ENCODE measurements at regions not wholly inside any gene's neighbourhood (a gene's known extent, or its start where the extent isn't known, plus 50 kb on each side); places are given as distances from the start of the nearest gene placed in this dataset.

DNA sequence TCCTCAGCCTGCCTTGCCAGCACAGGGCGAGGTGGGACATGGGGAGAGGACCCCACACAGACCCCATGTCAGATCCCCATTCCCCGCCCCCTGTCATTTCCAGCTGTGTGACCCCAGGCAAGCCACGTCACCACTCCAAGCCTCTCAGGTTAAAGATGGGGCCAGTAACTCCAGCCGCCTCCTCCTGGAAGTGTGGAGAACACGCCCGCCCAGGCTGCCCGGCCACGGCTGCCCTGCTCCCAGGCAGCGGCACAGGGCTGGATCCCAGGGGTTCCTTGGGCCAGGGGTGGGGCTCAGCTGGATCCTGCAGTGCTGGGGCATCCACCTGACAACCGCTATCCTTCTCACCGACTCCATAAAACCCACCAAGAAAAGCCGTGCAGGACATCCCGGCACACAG, 86.1 kb downstream of the PDGFA start:
- no peak for TF ChIP-seq EZH2 (IDR thresholded peaks at IDR 0.05; ENCODE audit: borderline replicate concordance, low read depth, low read length, severe bottlenecking)
- no peak for TF ChIP-seq POLR2A (IDR thresholded peaks at IDR 0.05; ENCODE audit: low read depth, low read length)
- TF ChIP-seq, protein P1, sequence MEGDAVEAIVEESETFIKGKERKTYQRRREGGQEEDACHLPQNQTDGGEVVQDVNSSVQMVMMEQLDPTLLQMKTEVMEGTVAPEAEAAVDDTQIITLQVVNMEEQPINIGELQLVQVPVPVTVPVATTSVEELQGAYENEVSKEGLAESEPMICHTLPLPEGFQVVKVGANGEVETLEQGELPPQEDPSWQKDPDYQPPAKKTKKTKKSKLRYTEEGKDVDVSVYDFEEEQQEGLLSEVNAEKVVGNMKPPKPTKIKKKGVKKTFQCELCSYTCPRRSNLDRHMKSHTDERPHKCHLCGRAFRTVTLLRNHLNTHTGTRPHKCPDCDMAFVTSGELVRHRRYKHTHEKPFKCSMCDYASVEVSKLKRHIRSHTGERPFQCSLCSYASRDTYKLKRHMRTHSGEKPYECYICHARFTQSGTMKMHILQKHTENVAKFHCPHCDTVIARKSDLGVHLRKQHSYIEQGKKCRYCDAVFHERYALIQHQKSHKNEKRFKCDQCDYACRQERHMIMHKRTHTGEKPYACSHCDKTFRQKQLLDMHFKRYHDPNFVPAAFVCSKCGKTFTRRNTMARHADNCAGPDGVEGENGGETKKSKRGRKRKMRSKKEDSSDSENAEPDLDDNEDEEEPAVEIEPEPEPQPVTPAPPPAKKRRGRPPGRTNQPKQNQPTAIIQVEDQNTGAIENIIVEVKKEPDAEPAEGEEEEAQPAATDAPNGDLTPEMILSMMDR (IDR thresholded peaks at IDR 0.05; ENCODE audit: extremely low read depth in 1 of 2, insufficient read depth in 1 of 2, low read depth in 1 of 2, low read length in 2 of 2) = no peak
- no peak for TF ChIP-seq POLR2AphosphoS5 (IDR thresholded peaks at IDR 0.05; ENCODE audit: insufficient read depth, low read depth, low read length)
- no peak for TF ChIP-seq JUN (IDR thresholded peaks at IDR 0.05; ENCODE audit: borderline replicate concordance, insufficient read depth, insufficient read length, low read depth)

Data from endothelial cell of umbilical vein (primary cell).